SK-N-SH treated with all-trans-retinoic acid at 6 μM for 48 hours (cell line): ENCODE measurements at regions not wholly inside any gene's neighbourhood (a gene's known extent, or its start where the extent isn't known, plus 50 kb on each side); places are given as distances from the start of the nearest gene placed in this dataset.

ENCODE experiments used
- ARNTL ChIP-seq: fragments of 450-650 bp; formaldehyde crosslinking; IDR thresholded peaks from 2 replicates; pipeline ENCODE4 v1.5.0; 2020; ENCODE audit warnings: low read depth, mild to moderate bottlenecking, moderate library complexity, borderline replicate concordance
- RARB ChIP-seq: fragments of 250-450 bp; sonication (Bioruptor Pico); IDR thresholded peaks from 2 replicates; pipeline ENCODE4 v1.8.0; 2021; ENCODE audit warnings: mild to moderate bottlenecking, moderate library complexity
- SNAI2 ChIP-seq: fragments of 250-450 bp; sonication (Bioruptor Pico); IDR thresholded peaks from 2 replicates; pipeline ENCODE4 v1.5.0; 2020; ENCODE audit warnings: mild to moderate bottlenecking, moderate library complexity
- TF ChIP-seq, protein P1 (sequence below): fragments of 250-450 bp; sonication (Bioruptor Pico); IDR thresholded peaks from 2 replicates; pipeline ENCODE4 v1.5.1; 2020; ENCODE audit warnings: low read depth, mild to moderate bottlenecking, moderate library complexity
- TF ChIP-seq, protein P2 (sequence below): fragments of 250-450 bp; sonication (Bioruptor Pico); IDR thresholded peaks from 2 replicates; pipeline ENCODE4 v1.8.0; 2021; ENCODE audit warnings: low read depth, mild to moderate bottlenecking, moderate library complexity, borderline replicate concordance

DNA sequence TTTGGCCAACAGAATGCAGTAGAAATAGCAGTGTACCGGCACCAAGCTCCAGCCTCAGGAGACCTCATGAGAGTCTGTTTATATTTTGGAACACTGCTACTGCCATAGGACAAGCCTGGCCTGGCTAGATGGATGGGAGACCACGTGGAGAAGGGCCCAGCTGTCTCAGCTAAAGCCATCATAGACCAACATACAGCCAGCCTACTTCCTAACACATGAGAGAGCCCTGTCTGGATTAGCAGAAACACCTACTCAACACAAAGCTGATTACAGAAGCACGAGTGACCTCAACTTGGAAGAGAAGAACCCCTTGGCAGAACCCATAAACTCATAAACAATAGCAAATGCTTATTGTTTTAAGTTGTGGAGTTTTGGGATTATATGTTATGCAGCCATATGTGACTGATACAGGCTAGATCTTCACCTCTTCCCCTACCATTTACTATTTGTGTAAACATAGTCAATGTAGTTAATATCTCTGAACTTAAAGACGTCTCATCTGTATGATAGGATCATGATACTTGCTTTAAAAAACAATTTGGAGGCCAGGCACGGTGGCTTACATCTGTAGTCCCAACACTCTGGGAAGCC, 199.4 kb upstream of the ZNF217 start:
- TF ChIP-seq SNAI2 (CRISPR knock-in tag) (no peak), ARNTL (CRISPR knock-in tag) (no peak), RARB (CRISPR knock-in tag) (no peak)
- TF ChIP-seq, protein P1, sequence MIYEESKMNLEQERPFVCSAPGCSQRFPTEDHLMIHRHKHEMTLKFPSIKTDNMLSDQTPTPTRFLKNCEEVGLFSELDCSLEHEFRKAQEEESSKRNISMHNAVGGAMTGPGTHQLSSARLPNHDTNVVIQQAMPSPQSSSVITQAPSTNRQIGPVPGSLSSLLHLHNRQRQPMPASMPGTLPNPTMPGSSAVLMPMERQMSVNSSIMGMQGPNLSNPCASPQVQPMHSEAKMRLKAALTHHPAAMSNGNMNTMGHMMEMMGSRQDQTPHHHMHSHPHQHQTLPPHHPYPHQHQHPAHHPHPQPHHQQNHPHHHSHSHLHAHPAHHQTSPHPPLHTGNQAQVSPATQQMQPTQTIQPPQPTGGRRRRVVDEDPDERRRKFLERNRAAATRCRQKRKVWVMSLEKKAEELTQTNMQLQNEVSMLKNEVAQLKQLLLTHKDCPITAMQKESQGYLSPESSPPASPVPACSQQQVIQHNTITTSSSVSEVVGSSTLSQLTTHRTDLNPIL (CRISPR knock-in tag): no peak
- TF ChIP-seq, protein P2, sequence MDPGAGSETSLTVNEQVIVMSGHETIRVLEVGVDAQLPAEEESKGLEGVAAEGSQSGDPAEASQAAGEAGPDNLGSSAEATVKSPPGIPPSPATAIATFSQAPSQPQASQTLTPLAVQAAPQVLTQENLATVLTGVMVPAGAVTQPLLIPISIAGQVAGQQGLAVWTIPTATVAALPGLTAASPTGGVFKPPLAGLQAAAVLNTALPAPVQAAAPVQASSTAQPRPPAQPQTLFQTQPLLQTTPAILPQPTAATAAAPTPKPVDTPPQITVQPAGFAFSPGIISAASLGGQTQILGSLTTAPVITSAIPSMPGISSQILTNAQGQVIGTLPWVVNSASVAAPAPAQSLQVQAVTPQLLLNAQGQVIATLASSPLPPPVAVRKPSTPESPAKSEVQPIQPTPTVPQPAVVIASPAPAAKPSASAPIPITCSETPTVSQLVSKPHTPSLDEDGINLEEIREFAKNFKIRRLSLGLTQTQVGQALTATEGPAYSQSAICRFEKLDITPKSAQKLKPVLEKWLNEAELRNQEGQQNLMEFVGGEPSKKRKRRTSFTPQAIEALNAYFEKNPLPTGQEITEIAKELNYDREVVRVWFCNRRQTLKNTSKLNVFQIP (CRISPR knock-in tag): no peak
